ENCODE measurements at regions not wholly inside any gene's neighbourhood (a gene's known extent, or its start where the extent isn't known, plus 50 kb on each side); places are given as distances from the start of the nearest gene placed in this dataset.

GRCh38 chr6:16855460-16855859 is 94.2 kb upstream of the ATXN1 start:
- TF ChIP-seq, protein P1, sequence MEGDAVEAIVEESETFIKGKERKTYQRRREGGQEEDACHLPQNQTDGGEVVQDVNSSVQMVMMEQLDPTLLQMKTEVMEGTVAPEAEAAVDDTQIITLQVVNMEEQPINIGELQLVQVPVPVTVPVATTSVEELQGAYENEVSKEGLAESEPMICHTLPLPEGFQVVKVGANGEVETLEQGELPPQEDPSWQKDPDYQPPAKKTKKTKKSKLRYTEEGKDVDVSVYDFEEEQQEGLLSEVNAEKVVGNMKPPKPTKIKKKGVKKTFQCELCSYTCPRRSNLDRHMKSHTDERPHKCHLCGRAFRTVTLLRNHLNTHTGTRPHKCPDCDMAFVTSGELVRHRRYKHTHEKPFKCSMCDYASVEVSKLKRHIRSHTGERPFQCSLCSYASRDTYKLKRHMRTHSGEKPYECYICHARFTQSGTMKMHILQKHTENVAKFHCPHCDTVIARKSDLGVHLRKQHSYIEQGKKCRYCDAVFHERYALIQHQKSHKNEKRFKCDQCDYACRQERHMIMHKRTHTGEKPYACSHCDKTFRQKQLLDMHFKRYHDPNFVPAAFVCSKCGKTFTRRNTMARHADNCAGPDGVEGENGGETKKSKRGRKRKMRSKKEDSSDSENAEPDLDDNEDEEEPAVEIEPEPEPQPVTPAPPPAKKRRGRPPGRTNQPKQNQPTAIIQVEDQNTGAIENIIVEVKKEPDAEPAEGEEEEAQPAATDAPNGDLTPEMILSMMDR (IDR thresholded peaks at IDR 0.05): no peak
- no peak for TF ChIP-seq POLR2AphosphoS5 (IDR thresholded peaks at IDR 0.05)
- no peak for TF ChIP-seq POLR2A (IDR thresholded peaks at IDR 0.05)

All from prostate gland (tissue), 2 donors.